ENCODE measurements at regions not wholly inside any gene's neighbourhood (a gene's known extent, or its start where the extent isn't known, plus 50 kb on each side); places are given as distances from the start of the nearest gene placed in this dataset.

DNA sequence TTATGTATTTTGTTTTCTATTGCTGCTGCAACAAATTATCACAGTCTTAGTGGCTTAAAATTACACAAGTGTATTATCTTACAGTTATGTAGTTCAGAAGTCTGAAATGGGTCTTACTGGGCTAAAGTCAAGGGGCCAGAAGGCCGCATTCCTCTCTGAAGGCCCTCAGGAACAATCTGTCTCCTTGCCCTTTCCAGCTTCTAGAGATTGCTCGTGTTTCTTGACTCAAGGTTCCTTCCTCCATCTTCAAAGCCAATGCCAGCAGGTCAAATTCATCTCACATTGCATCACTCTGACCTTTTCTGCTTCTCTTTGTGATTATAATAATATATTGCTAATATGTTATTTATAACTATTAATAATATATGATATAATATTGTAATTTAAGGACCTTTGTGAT lies 97.1 kb downstream of the DIRAS3 start:
- no peak for TF ChIP-seq CREB1 (IDR thresholded peaks at IDR 0.05; ENCODE audit: low read depth)
- TF ChIP-seq JUNB (IDR thresholded peaks at IDR 0.05), result no peak
- no peak for TF ChIP-seq SMAD1 (IDR thresholded peaks at IDR 0.05; ENCODE audit: low read depth, partially characterized antibody)
- no peak for TF ChIP-seq NRF1 (conservative IDR thresholded peaks at IDR 0.05; ENCODE audit: low read depth, low read length)
- no peak for TF ChIP-seq POLR2AphosphoS5 (IDR thresholded peaks at IDR 0.05; ENCODE audit: low read length)
- no peak for TF ChIP-seq SUZ12 (IDR thresholded peaks at IDR 0.05; ENCODE audit: unreplicated experiment)
- no peak for TF ChIP-seq EP300 (IDR thresholded peaks at IDR 0.05; ENCODE audit: borderline replicate concordance in 1 of 2, control insufficient read depth in 1 of 2, low read depth in 2 of 2, low read length in 2 of 2)
- no peak for TF ChIP-seq SIN3A (IDR thresholded peaks at IDR 0.05; ENCODE audit: low read depth, low read length)
- TF ChIP-seq, protein P1, sequence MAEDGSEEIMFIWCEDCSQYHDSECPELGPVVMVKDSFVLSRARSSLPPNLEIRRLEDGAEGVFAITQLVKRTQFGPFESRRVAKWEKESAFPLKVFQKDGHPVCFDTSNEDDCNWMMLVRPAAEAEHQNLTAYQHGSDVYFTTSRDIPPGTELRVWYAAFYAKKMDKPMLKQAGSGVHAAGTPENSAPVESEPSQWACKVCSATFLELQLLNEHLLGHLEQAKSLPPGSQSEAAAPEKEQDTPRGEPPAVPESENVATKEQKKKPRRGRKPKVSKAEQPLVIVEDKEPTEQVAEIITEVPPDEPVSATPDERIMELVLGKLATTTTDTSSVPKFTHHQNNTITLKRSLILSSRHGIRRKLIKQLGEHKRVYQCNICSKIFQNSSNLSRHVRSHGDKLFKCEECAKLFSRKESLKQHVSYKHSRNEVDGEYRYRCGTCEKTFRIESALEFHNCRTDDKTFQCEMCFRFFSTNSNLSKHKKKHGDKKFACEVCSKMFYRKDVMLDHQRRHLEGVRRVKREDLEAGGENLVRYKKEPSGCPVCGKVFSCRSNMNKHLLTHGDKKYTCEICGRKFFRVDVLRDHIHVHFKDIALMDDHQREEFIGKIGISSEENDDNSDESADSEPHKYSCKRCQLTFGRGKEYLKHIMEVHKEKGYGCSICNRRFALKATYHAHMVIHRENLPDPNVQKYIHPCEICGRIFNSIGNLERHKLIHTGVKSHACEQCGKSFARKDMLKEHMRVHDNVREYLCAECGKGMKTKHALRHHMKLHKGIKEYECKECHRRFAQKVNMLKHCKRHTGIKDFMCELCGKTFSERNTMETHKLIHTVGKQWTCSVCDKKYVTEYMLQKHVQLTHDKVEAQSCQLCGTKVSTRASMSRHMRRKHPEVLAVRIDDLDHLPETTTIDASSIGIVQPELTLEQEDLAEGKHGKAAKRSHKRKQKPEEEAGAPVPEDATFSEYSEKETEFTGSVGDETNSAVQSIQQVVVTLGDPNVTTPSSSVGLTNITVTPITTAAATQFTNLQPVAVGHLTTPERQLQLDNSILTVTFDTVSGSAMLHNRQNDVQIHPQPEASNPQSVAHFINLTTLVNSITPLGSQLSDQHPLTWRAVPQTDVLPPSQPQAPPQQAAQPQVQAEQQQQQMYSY (CRISPR knock-in tag; IDR thresholded peaks at IDR 0.05), result no peak
- TF ChIP-seq, protein P2, sequence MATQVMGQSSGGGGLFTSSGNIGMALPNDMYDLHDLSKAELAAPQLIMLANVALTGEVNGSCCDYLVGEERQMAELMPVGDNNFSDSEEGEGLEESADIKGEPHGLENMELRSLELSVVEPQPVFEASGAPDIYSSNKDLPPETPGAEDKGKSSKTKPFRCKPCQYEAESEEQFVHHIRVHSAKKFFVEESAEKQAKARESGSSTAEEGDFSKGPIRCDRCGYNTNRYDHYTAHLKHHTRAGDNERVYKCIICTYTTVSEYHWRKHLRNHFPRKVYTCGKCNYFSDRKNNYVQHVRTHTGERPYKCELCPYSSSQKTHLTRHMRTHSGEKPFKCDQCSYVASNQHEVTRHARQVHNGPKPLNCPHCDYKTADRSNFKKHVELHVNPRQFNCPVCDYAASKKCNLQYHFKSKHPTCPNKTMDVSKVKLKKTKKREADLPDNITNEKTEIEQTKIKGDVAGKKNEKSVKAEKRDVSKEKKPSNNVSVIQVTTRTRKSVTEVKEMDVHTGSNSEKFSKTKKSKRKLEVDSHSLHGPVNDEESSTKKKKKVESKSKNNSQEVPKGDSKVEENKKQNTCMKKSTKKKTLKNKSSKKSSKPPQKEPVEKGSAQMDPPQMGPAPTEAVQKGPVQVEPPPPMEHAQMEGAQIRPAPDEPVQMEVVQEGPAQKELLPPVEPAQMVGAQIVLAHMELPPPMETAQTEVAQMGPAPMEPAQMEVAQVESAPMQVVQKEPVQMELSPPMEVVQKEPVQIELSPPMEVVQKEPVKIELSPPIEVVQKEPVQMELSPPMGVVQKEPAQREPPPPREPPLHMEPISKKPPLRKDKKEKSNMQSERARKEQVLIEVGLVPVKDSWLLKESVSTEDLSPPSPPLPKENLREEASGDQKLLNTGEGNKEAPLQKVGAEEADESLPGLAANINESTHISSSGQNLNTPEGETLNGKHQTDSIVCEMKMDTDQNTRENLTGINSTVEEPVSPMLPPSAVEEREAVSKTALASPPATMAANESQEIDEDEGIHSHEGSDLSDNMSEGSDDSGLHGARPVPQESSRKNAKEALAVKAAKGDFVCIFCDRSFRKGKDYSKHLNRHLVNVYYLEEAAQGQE (IDR thresholded peaks at IDR 0.05; ENCODE audit: low read depth, low read length), result no peak
- TF ChIP-seq ZNF622 (IDR thresholded peaks at IDR 0.05), result no peak
- TF ChIP-seq, protein P3, sequence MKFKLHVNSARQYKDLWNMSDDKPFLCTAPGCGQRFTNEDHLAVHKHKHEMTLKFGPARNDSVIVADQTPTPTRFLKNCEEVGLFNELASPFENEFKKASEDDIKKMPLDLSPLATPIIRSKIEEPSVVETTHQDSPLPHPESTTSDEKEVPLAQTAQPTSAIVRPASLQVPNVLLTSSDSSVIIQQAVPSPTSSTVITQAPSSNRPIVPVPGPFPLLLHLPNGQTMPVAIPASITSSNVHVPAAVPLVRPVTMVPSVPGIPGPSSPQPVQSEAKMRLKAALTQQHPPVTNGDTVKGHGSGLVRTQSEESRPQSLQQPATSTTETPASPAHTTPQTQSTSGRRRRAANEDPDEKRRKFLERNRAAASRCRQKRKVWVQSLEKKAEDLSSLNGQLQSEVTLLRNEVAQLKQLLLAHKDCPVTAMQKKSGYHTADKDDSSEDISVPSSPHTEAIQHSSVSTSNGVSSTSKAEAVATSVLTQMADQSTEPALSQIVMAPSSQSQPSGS (IDR thresholded peaks at IDR 0.05; ENCODE audit: low read length), result no peak
- no peak for TF ChIP-seq MTA2 (IDR thresholded peaks at IDR 0.05; ENCODE audit: low read depth)
